Thyroid gland (tissue), 4 donors: ENCODE measurements at regions not wholly inside any gene's neighbourhood (a gene's known extent, or its start where the extent isn't known, plus 50 kb on each side); places are given as distances from the start of the nearest gene placed in this dataset.

Experiments used
- CTCF ChIP-seq, 6 experiments: fragments of 200-600 bp in 3 of 6; fragments of 450-650 bp in 3 of 6; sonication (generic) in 3 of 6; IDR thresholded peaks; one replicate each; pipeline ENCODE4 v1.5.1; 2016 to 2019; ENCODE audit warnings: antibody characterized with exemption in 6 of 6, mild to moderate bottlenecking in 2 of 6, inconsistent platforms in 1 of 6, moderate library complexity in 1 of 6
- POLR2A ChIP-seq, 2 donors: fragments of 450-650 bp; IDR thresholded peaks; one replicate each; pipeline ENCODE4 v1.6.1; 2017; ENCODE audit warnings: antibody characterized with exemption in 2 of 2, mild to moderate bottlenecking in 2 of 2, moderate library complexity in 1 of 2

GRCh38 chr4:138488533-138488932, 246.4 kb upstream of the SLC7A11 start:
- no peak for TF ChIP-seq CTCF (IDR thresholded peaks at IDR 0.05)
- no peak for TF ChIP-seq POLR2A (IDR thresholded peaks at IDR 0.05)
